PC-3 (cell line): ENCODE measurements at regions not wholly inside any gene's neighbourhood (a gene's known extent, or its start where the extent isn't known, plus 50 kb on each side); places are given as distances from the start of the nearest gene placed in this dataset.

Experiments used
- ATAC-seq: fragments of 200-7000 bp; cut with Tn5 transposase; 2 replicates; pipeline ENCODE4 v1.9.1; 2020; ENCODE audit warnings: mild to moderate bottlenecking, moderate library complexity
- BruUV-seq: library from RNA; stranded (reverse); fragments of 400-500 nt; replicated peaks from 2 replicates; lab custom pipeline; 2021; lab: Mats Ljungman, UMichigan
- CTCF ChIA-PET: fragments of 300-600 bp; sonication (Branson Sonifier 250); formaldehyde crosslinking; loops from one replicate; lab custom pipeline; 2022; ENCODE audit warnings: antibody characterized with exemption; lab: Charles Lee
- POLR2A ChIA-PET: fragments of 300-600 bp; sonication (Branson Sonifier 250); formaldehyde crosslinking; loops from one replicate; lab custom pipeline; 2022; ENCODE audit warnings: antibody characterized with exemption; ENCODE audit not compliant: unreplicated experiment; lab: Charles Lee
- DNase-seq: peaks from one replicate; pipeline ENCODE4 v3.0.0-alpha.2; 2015
- H2AFZ ChIP-seq: fragments of 300-600 bp; sonication (generic); 2 replicates; pipeline ENCODE4 v1.6.0; 2016; ENCODE audit warnings: antibody characterized with exemption, low read length
- H3F3A ChIP-seq: fragments of 300-600 bp; sonication (generic); one replicate; pipeline ENCODE4 v1.6.0; 2017; ENCODE audit warnings: antibody characterized with exemption, low read length, control low read depth, mild to moderate bottlenecking; ENCODE audit not compliant: unreplicated experiment
- H3K27ac ChIP-seq: fragments of 300-600 bp; sonication (generic); 2 replicates; pipeline ENCODE4 v1.5.1; 2016; ENCODE audit warnings: mild to moderate bottlenecking, low read length
- H3K27me3 ChIP-seq: fragments of 300-600 bp; sonication (generic); 2 replicates; pipeline ENCODE4 v1.6.1; 2016; ENCODE audit warnings: low read length, mixed read lengths
- H3K36me3 ChIP-seq: fragments of 300-600 bp; sonication (generic); 2 replicates; pipeline ENCODE4 v1.6.1; 2016; ENCODE audit warnings: low read depth, mixed run types, low read length, mixed read lengths
- H3K4me1 ChIP-seq: fragments of 300-600 bp; sonication (generic); 2 replicates; pipeline ENCODE4 v1.5.1; 2016; ENCODE audit warnings: low read length; ENCODE audit not compliant: insufficient read depth
- H3K4me2 ChIP-seq: fragments of 300-600 bp; sonication (generic); 2 replicates; pipeline ENCODE4 v1.6.0; 2016; ENCODE audit warnings: low read length
- H3K4me3 ChIP-seq: fragments of 300-600 bp; sonication (generic); 2 replicates; pipeline ENCODE4 v1.5.1; 2016; ENCODE audit warnings: mild to moderate bottlenecking, low read length, mixed read lengths
- H3K79me2 ChIP-seq: fragments of 300-600 bp; sonication (generic); 2 replicates; pipeline ENCODE4 v1.6.1; 2017; ENCODE audit warnings: low read length, mixed read lengths
- H3K9ac ChIP-seq: fragments of 300-600 bp; sonication (generic); 2 replicates; pipeline ENCODE4 v1.6.0; 2016; ENCODE audit warnings: mild to moderate bottlenecking, low read length
- H3K9me2 ChIP-seq: fragments of 300-600 bp; sonication (generic); replicated peaks from 2 replicates; pipeline ENCODE4 v1.6.1; 2016; ENCODE audit warnings: mixed run types, low read length, mixed read lengths
- H3K9me3 ChIP-seq: fragments of 300-600 bp; sonication (generic); 2 replicates; pipeline ENCODE4 v1.6.1; 2016; ENCODE audit warnings: low read length, mixed read lengths
- H4K20me1 ChIP-seq: fragments of 300-600 bp; sonication (generic); 2 replicates; pipeline ENCODE4 v1.6.1; 2016; ENCODE audit warnings: low read length, mixed read lengths
- EZH2 ChIP-seq: fragments of 300-600 bp; sonication (generic); IDR thresholded peaks from one replicate; pipeline ENCODE4 v1.6.1; 2017; ENCODE audit warnings: antibody characterized with exemption, mild to moderate bottlenecking, low read length; ENCODE audit not compliant: unreplicated experiment
- EZH2phosphoT487 ChIP-seq: fragments of 300-600 bp; sonication (generic); IDR thresholded peaks from 2 replicates; pipeline ENCODE4 v1.6.1; 2018; ENCODE audit warnings: mild to moderate bottlenecking, antibody characterized with exemption, low read length, borderline replicate concordance
- intact Hi-C: fragments of 100-400 bp; cut with micrococcal nuclease; formaldehyde crosslinking; loops from 2 replicates; pipeline ENCODE4 v1.9.0; 2023
- TF ChIP-seq, protein P1 (sequence below): fragments of 300-600 bp; sonication (generic); conservative IDR thresholded peaks from 2 replicates; pipeline ENCODE4 v1.5.1; 2017; ENCODE audit warnings: antibody characterized with exemption, low read depth, mild to moderate bottlenecking, low read length

GRCh38 chr6:134772671-134773360, 177.1 kb downstream of the ALDH8A1 start:
- no peaks in the 10 kb centered on the region for H3K9me3 ChIP-seq
- ChIA-PET CTCF (no interaction called here), POLR2A (no interaction called here)
- ATAC-seq (no peak), DNase-seq (no peak)
- no peaks in the 10 kb centered on the region for H3F3A ChIP-seq
- no peaks in the 10 kb centered on the region for H3K27me3 ChIP-seq
- H2AFZ ChIP-seq = no peak overlapping the region
- no peaks in the 10 kb centered on the region for H3K9me2 ChIP-seq
- H3K9ac ChIP-seq = no peak overlapping the region
- H3K4me1 ChIP-seq = no peaks in the 10 kb centered on the region
- BruUV-seq = no TSS peak
- H3K4me2 ChIP-seq = no peak overlapping the region
- no peaks in the 10 kb centered on the region for H3K79me2 ChIP-seq
- no peaks in the 10 kb centered on the region for H4K20me1 ChIP-seq
- intact Hi-C loops = no loop called here
- TF ChIP-seq EZH2phosphoT487 = no peak
- TF ChIP-seq EZH2 = no peak
- TF ChIP-seq, protein P1, sequence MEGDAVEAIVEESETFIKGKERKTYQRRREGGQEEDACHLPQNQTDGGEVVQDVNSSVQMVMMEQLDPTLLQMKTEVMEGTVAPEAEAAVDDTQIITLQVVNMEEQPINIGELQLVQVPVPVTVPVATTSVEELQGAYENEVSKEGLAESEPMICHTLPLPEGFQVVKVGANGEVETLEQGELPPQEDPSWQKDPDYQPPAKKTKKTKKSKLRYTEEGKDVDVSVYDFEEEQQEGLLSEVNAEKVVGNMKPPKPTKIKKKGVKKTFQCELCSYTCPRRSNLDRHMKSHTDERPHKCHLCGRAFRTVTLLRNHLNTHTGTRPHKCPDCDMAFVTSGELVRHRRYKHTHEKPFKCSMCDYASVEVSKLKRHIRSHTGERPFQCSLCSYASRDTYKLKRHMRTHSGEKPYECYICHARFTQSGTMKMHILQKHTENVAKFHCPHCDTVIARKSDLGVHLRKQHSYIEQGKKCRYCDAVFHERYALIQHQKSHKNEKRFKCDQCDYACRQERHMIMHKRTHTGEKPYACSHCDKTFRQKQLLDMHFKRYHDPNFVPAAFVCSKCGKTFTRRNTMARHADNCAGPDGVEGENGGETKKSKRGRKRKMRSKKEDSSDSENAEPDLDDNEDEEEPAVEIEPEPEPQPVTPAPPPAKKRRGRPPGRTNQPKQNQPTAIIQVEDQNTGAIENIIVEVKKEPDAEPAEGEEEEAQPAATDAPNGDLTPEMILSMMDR = no peak
- no peak overlapping the region for H3K4me3 ChIP-seq
- no peaks in the 10 kb centered on the region for H3K36me3 ChIP-seq
- no peak overlapping the region for H3K27ac ChIP-seq

GRCh38 chr6:134768931-134769330, 181.0 kb downstream of the ALDH8A1 start:
- H3K4me3 ChIP-seq = no peak overlapping the region
- H3F3A ChIP-seq = no peaks in the 10 kb centered on the region
- TF ChIP-seq, protein P1 = no peak
- TF ChIP-seq EZH2phosphoT487 (no peak), EZH2 (no peak)
- ChIA-PET CTCF (no interaction called here), POLR2A (no interaction called here)
- H3K36me3 ChIP-seq = no peaks in the 10 kb centered on the region
- H3K79me2 ChIP-seq = no peaks in the 10 kb centered on the region
- H3K9ac ChIP-seq = no peak overlapping the region
- DNase-seq (no peak), ATAC-seq (no peak)
- BruUV-seq = no TSS peak
- no peak overlapping the region for H3K4me2 ChIP-seq
- no peaks in the 10 kb centered on the region for H4K20me1 ChIP-seq
- H3K27me3 ChIP-seq = 0 out of 2 replicates have a peak, but pooled peaks cover 4% of the 10 kb centered on the region
- no peak overlapping the region for H2AFZ ChIP-seq
- H3K9me2 ChIP-seq = no peaks in the 10 kb centered on the region
- no peak overlapping the region for H3K27ac ChIP-seq
- no peaks in the 10 kb centered on the region for H3K4me1 ChIP-seq
- no peaks in the 10 kb centered on the region for H3K9me3 ChIP-seq
- intact Hi-C loops = no loop called here

DNA sequence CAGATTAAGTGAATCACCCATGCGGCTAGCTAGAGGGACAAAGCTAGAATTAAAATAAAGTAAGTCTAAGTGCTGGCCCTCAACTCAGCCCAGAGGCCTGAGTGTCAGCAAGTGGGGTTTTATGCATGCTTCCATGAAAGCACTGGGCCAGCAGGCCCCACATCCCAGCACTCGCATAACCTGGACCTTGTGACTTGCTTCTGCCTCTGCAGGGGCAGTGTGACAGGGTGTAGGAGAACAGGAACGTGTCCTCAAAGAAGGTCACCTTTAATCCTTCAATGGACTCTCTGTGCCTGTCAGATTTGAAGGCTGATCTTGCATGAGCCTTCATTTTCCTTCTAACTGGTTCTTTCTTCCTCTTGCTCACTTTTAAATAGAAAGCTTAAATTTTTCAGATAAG, 183.4 kb downstream of the ALDH8A1 start:
- Histone ChIP-seq H3K36me3 (no peaks in the 10 kb centered on the region), H3K79me2 (no peaks in the 10 kb centered on the region), H3K9ac (no peak overlapping the region), H3K27me3 (0 out of 2 replicates have a peak, but pooled peaks cover 4% of the 10 kb centered on the region), H3K4me3 (no peak overlapping the region), H3F3A (no peaks in the 10 kb centered on the region), H4K20me1 (no peaks in the 10 kb centered on the region), H3K4me1 (no peaks in the 10 kb centered on the region), H3K9me2 (no peaks in the 10 kb centered on the region), H3K27ac (no peak overlapping the region), H3K9me3 (no peaks in the 10 kb centered on the region), H2AFZ (no peak overlapping the region), H3K4me2 (no peak overlapping the region)
- TF ChIP-seq EZH2phosphoT487 (no peak), EZH2 (no peak)
- TF ChIP-seq, protein P1 = no peak
- intact Hi-C loops = no loop called here
- CTCF ChIA-PET = interaction anchor here (0.6 kb wide), 1 partner anchor 20 kb away, joined by 3 read pairs; no protein-coding TSS in a partner anchor
- DNase-seq (no peak), ATAC-seq (no peak)
- no TSS peak for BruUV-seq
- POLR2A ChIA-PET = no interaction called here
